GM23248 (cell line): ENCODE measurements at regions not wholly inside any gene's neighbourhood (a gene's known extent, or its start where the extent isn't known, plus 50 kb on each side); places are given as distances from the start of the nearest gene placed in this dataset.

ENCODE experiments used
- EZH2 ChIP-seq: fragments of 200-600 bp; sonication (generic); IDR thresholded peaks from 2 replicates; pipeline ENCODE4 v1.6.1; 2018; ENCODE audit warnings: antibody characterized with exemption, mild to moderate bottlenecking; ENCODE audit not compliant: insufficient read depth, poor library complexity, severe bottlenecking
- EZH2phosphoT487 ChIP-seq: fragments of 200-600 bp; sonication (generic); IDR thresholded peaks from 2 replicates; pipeline ENCODE4 v1.6.1; 2018; ENCODE audit warnings: antibody characterized with exemption, moderate library complexity, mild to moderate bottlenecking, low read depth; ENCODE audit not compliant: insufficient read depth

- TF ChIP-seq EZH2 (no peak), EZH2phosphoT487 (no peak)
Measured at GRCh38 chr9:89798547-89799120, 193.8 kb downstream of the GADD45G start.
